HepG2 (cell line): ENCODE measurements at regions not wholly inside any gene's neighbourhood (a gene's known extent, or its start where the extent isn't known, plus 50 kb on each side); places are given as distances from the start of the nearest gene placed in this dataset.

Experiments used
- ATAC-seq: fragments of 200-7000 bp; cut with Tn5 transposase; 3 replicates; pipeline ENCODE4 v1.9.1; 2020; ENCODE audit warnings: mild to moderate bottlenecking, moderate library complexity
- BruUV-seq: library from RNA; stranded (reverse); fragments of 400-500 nt; replicated peaks from 2 replicates; lab custom pipeline; 2021; lab: Mats Ljungman, UMichigan
- CTCF ChIA-PET: fragments of 300-600 bp; formaldehyde crosslinking; extraction: SDS; loops from one replicate; lab custom pipeline; 2021; ENCODE audit warnings: low total read pairs, inconsistent platforms, low intra/inter-chr PET ratio; lab: Yijun Ruan, JAX
- POLR2A ChIA-PET: fragments of 350-600 bp; sonication (Branson Sonifier 250); formaldehyde crosslinking; loops from one replicate; lab custom pipeline; 2020; ENCODE audit warnings: antibody characterized with exemption, inconsistent platforms; lab: Yijun Ruan, JAX
- DNase-seq: peaks from one replicate; pipeline ENCODE4 v3.0.0-alpha.2; 2015; ENCODE audit warnings: low spot score
- FAIRE-seq: peaks from 3 replicates; lab custom pipeline; 2011; peaks lifted over from hg19 to GRCh38; lab: Jason Lieb, UNC
- H2AFZ ChIP-seq: one replicate; pipeline ENCODE4 v1.6.1; 2011; ENCODE audit warnings: low read length, inconsistent platforms
- H3K27ac ChIP-seq: fragments of 300-600 bp; 3 replicates; pipeline ENCODE4 v1.8.0; 2011; ENCODE audit warnings: mixed run types, mild to moderate bottlenecking, mixed read lengths, low read length, inconsistent platforms; ENCODE audit not compliant: insufficient read depth; ENCODE audit errors: extremely low read length
- H3K27me3 ChIP-seq, 2 experiments: fragments of 200-600 bp in 1 of 2; 2 replicates in 1 of 2; 3 replicates in 1 of 2; pipeline versions ENCODE4 v1.6.0 to v1.8.0; 2011; ENCODE audit warnings: low read length in 2 of 2, mild to moderate bottlenecking in 2 of 2, moderate library complexity in 2 of 2, inconsistent platforms in 1 of 2; ENCODE audit not compliant: insufficient read depth in 2 of 2, control insufficient read depth in 1 of 2
- H3K36me3 ChIP-seq, 2 experiments: fragments of 200-600 bp in 1 of 2; replicated peaks in 1 of 2; 2 replicates in 1 of 2; 3 replicates in 1 of 2; pipeline versions ENCODE4 v1.5.1 to v1.8.0; 2011; ENCODE audit warnings: low read length in 2 of 2, inconsistent platforms in 1 of 2; ENCODE audit not compliant: insufficient read depth in 2 of 2, control insufficient read depth in 1 of 2
- H3K4me1 ChIP-seq: 2 replicates; pipeline ENCODE4 v1.5.1; 2012; ENCODE audit warnings: low read length, inconsistent platforms; ENCODE audit not compliant: insufficient read depth
- H3K4me2 ChIP-seq: 2 replicates; pipeline ENCODE4 v1.6.0; 2011; ENCODE audit warnings: low read depth, low read length, inconsistent platforms
- H3K4me3 ChIP-seq, 3 experiments: fragments of 200-600 bp in 1 of 3; sonication (generic), shearing (Covaris generic) in 1 of 3; replicated peaks in 1 of 3; 2 replicates each; pipeline ENCODE4 v1.5.1; 2011 to 2016; ENCODE audit warnings: low read length in 3 of 3, inconsistent platforms in 2 of 3, low read depth in 2 of 3, mild to moderate bottlenecking in 2 of 3, control low read depth in 1 of 3, mixed read lengths in 1 of 3; ENCODE audit not compliant: insufficient read depth in 1 of 3
- H3K79me2 ChIP-seq: one replicate; pipeline ENCODE4 v1.6.1; 2011; ENCODE audit warnings: low read length, inconsistent platforms; ENCODE audit not compliant: insufficient read depth
- H3K9ac ChIP-seq: 2 replicates; pipeline ENCODE4 v1.6.0; 2011; ENCODE audit warnings: mild to moderate bottlenecking, low read depth, low read length, inconsistent platforms; ENCODE audit not compliant: insufficient read depth
- H3K9me3 ChIP-seq: 2 replicates; pipeline ENCODE4 v1.5.1; 2012; ENCODE audit warnings: mild to moderate bottlenecking, low read length
- H4K20me1 ChIP-seq: 2 replicates; pipeline ENCODE4 v1.6.0; 2011; ENCODE audit warnings: inconsistent platforms, mild to moderate bottlenecking, low read length, moderate library complexity; ENCODE audit not compliant: insufficient read depth
- ARNT2 ChIP-seq: sonication (generic); formaldehyde crosslinking; IDR thresholded peaks from 2 replicates; pipeline ENCODE4 v1.8.0; 2022; ENCODE audit warnings: mild to moderate bottlenecking, low read depth, missing genetic modification reagents, moderate library complexity
- ATF1 ChIP-seq: IDR thresholded peaks from 2 replicates; pipeline ENCODE4 v1.6.1; 2016; ENCODE audit warnings: mild to moderate bottlenecking, control low read depth
- FLYWCH1 ChIP-seq: sonication (generic); formaldehyde crosslinking; IDR thresholded peaks from 2 replicates; pipeline ENCODE4 v1.8.1; 2023; ENCODE audit warnings: mild to moderate bottlenecking, missing genetic modification reagents
- GATA4 ChIP-seq: sonication (generic); IDR thresholded peaks from 2 replicates; pipeline ENCODE4 v1.6.1; 2016; ENCODE audit warnings: antibody characterized with exemption, low read depth, borderline replicate concordance
- IRX3 ChIP-seq: sonication (generic); formaldehyde crosslinking; IDR thresholded peaks from 2 replicates; pipeline ENCODE4 v1.8.1; 2023; ENCODE audit warnings: mild to moderate bottlenecking, low read depth, missing genetic modification reagents, borderline replicate concordance
- KDM5B ChIP-seq: sonication (generic); formaldehyde crosslinking; IDR thresholded peaks from 2 replicates; pipeline ENCODE4 v1.4.0; 2020; ENCODE audit warnings: missing genetic modification reagents, mild to moderate bottlenecking, borderline replicate concordance
- KLF11 ChIP-seq: IDR thresholded peaks from 2 replicates; pipeline ENCODE4 v1.6.1; 2016; ENCODE audit warnings: missing compliant biosample characterization
- KLF15 ChIP-seq: sonication (generic); formaldehyde crosslinking; IDR thresholded peaks from 2 replicates; pipeline ENCODE4 v1.8.1; 2023; ENCODE audit warnings: borderline replicate concordance, mild to moderate bottlenecking, inconsistent platforms, missing genetic modification reagents, mixed read lengths
- MED13 ChIP-seq: sonication (generic); formaldehyde crosslinking; IDR thresholded peaks from 2 replicates; pipeline ENCODE4 v1.5.0; 2020; ENCODE audit warnings: missing genetic modification reagents
- MEF2D ChIP-seq: sonication (generic); formaldehyde crosslinking; IDR thresholded peaks from 2 replicates; pipeline ENCODE4 v1.5.1; 2020; ENCODE audit warnings: mild to moderate bottlenecking, missing genetic modification reagents
- MIER2 ChIP-seq: IDR thresholded peaks from 2 replicates; pipeline ENCODE4 v1.6.1; 2016; ENCODE audit warnings: missing biosample characterization, missing genetic modification reagents
- RELA ChIP-seq: sonication (generic); formaldehyde crosslinking; IDR thresholded peaks from 2 replicates; pipeline ENCODE4 v1.4.0; 2020; ENCODE audit warnings: missing genetic modification reagents
- RORA ChIP-seq: sonication (generic); formaldehyde crosslinking; IDR thresholded peaks from 2 replicates; pipeline ENCODE4 v1.5.0; 2020; ENCODE audit warnings: mild to moderate bottlenecking, missing genetic modification reagents, moderate library complexity
- TMF1 ChIP-seq: sonication (generic); formaldehyde crosslinking; IDR thresholded peaks from 2 replicates; pipeline ENCODE4 v1.8.1; 2022; ENCODE audit warnings: low read depth, missing genetic modification reagents
- ZNF558 ChIP-seq: sonication (generic); formaldehyde crosslinking; IDR thresholded peaks from 2 replicates; pipeline ENCODE4 v1.9.0; 2022; ENCODE audit warnings: mild to moderate bottlenecking, missing genetic modification reagents, borderline replicate concordance
- ZNF792 ChIP-seq: IDR thresholded peaks from 2 replicates; pipeline ENCODE4 v1.6.1; 2016
- WGBS: methylation state at CpG from one replicate; pipeline ENCODE4 v1.1.6; 2017; ENCODE audit warnings: low lambda C conversion rate; 5-methylcytosine and 5-hydroxymethylcytosine counted together
- in situ Hi-C: cut with HindIII; loops from 2 replicates; pipeline ENCODE4 v1.10.0; 2017; ENCODE audit warnings: low pct_unique_long_range_greater_than_20kb; ENCODE audit not compliant: extremely low pct_ligation_motif_present
- intact Hi-C: fragments of 100-400 bp; cut with micrococcal nuclease; formaldehyde crosslinking; loops from one replicate; pipeline ENCODE4 v1.10.0; 2022; ENCODE audit not compliant: unreplicated experiment
- TF ChIP-seq, protein P1 (sequence below): sonication (generic); formaldehyde crosslinking; IDR thresholded peaks from 2 replicates; pipeline ENCODE4 v1.5.0; 2020; ENCODE audit warnings: missing genetic modification reagents
- TF ChIP-seq, protein P2 (sequence below): IDR thresholded peaks from 2 replicates; pipeline ENCODE4 v1.6.1; 2016; ENCODE audit warnings: low read depth, control low read depth
- TF ChIP-seq, protein P3 (sequence below): sonication (generic); formaldehyde crosslinking; IDR thresholded peaks from 2 replicates; pipeline ENCODE4 v1.5.0; 2020; ENCODE audit warnings: missing genetic modification reagents

DNA sequence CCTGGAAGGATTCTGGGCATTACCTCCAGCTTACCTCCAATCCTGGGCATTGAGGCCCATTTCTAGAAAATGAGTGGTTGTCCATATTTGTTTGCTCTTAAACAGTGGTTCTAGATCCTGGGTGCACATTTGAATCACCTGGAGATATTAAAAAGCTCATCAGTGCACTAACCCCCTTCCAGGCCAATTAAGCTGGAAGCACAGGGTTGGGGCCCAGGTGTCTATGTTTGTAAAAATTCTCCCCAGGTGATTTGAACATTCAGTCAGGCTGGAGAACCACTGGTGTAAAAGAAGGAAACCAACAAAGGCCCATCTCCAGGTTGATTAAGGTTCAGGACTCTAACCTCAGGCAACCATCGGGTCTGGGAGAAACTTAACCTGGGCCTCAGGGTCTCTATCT, 102.6 kb upstream of the NANOS1 start:
- no peaks in the 10 kb centered on the region for H3K9me3 ChIP-seq
- DNase-seq (no peak), FAIRE-seq (no peak), ATAC-seq (no peak)
- peaks cover 3% of the 10 kb centered on the region for H3K4me1 ChIP-seq
- H3K4me3 ChIP-seq: no peak overlapping the region
- no TSS peak for BruUV-seq
- TF ChIP-seq TMF1 (CRISPR knock-in tag) (no peak), IRX3 (CRISPR knock-in tag) (no peak), ZNF558 (CRISPR knock-in tag) (no peak), KLF15 (CRISPR knock-in tag) (no peak), KDM5B (CRISPR knock-in tag) (no peak), FLYWCH1 (CRISPR knock-in tag) (no peak), GATA4 (no peak), KLF11 (CRISPR knock-in tag) (no peak), ZNF792 (CRISPR knock-in tag) (no peak), ARNT2 (CRISPR knock-in tag) (no peak), ATF1 (no peak), MEF2D (CRISPR knock-in tag) (no peak), RELA (no peak), RORA (CRISPR knock-in tag) (no peak), MED13 (CRISPR knock-in tag) (no peak), MIER2 (no peak)
- TF ChIP-seq, protein P1, sequence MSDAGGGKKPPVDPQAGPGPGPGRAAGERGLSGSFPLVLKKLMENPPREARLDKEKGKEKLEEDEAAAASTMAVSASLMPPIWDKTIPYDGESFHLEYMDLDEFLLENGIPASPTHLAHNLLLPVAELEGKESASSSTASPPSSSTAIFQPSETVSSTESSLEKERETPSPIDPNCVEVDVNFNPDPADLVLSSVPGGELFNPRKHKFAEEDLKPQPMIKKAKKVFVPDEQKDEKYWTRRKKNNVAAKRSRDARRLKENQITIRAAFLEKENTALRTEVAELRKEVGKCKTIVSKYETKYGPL (CRISPR knock-in tag): no peak
- TF ChIP-seq, protein P2, sequence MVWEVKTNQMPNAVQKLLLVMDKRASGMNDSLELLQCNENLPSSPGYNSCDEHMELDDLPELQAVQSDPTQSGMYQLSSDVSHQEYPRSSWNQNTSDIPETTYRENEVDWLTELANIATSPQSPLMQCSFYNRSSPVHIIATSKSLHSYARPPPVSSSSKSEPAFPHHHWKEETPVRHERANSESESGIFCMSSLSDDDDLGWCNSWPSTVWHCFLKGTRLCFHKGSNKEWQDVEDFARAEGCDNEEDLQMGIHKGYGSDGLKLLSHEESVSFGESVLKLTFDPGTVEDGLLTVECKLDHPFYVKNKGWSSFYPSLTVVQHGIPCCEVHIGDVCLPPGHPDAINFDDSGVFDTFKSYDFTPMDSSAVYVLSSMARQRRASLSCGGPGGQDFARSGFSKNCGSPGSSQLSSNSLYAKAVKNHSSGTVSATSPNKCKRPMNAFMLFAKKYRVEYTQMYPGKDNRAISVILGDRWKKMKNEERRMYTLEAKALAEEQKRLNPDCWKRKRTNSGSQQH (CRISPR knock-in tag): no peak
- TF ChIP-seq, protein P3, sequence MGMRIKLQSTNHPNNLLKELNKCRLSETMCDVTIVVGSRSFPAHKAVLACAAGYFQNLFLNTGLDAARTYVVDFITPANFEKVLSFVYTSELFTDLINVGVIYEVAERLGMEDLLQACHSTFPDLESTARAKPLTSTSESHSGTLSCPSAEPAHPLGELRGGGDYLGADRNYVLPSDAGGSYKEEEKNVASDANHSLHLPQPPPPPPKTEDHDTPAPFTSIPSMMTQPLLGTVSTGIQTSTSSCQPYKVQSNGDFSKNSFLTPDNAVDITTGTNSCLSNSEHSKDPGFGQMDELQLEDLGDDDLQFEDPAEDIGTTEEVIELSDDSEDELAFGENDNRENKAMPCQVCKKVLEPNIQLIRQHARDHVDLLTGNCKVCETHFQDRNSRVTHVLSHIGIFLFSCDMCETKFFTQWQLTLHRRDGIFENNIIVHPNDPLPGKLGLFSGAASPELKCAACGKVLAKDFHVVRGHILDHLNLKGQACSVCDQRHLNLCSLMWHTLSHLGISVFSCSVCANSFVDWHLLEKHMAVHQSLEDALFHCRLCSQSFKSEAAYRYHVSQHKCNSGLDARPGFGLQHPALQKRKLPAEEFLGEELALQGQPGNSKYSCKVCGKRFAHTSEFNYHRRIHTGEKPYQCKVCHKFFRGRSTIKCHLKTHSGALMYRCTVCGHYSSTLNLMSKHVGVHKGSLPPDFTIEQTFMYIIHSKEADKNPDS (CRISPR knock-in tag): no peak
- TF ChIP-seq, all 625 proteins: peak for 0
- peaks cover 0 to 18% of the 10 kb centered on the region in 2 experiments; a peak in 4 of 5 replicates for H3K27me3 ChIP-seq
- H3K9ac ChIP-seq: no peak overlapping the region
- POLR2A ChIA-PET: no interaction called here
- H2AFZ ChIP-seq: no peak overlapping the region
- no peak overlapping the region for H3K4me2 ChIP-seq
- in situ Hi-C loops (no loop called here), intact Hi-C loops (no loop called here)
- H3K36me3 ChIP-seq: no peaks in the 10 kb centered on the region
- H3K27ac ChIP-seq: no peak overlapping the region
- 5% methylated on average over 1 of the region's 1 CpG for WGBS
- CTCF ChIA-PET: no interaction called here
- H3K79me2 ChIP-seq: no peaks in the 10 kb centered on the region
- H4K20me1 ChIP-seq: no peaks in the 10 kb centered on the region
